C4-2B (cell line): ENCODE measurements at regions not wholly inside any gene's neighbourhood (a gene's known extent, or its start where the extent isn't known, plus 50 kb on each side); places are given as distances from the start of the nearest gene placed in this dataset.

ENCODE experiments used
- CTCF ChIP-seq: fragments of 450-650 bp; conservative IDR thresholded peaks from 2 replicates; pipeline ENCODE4 v1.5.1; 2017; ENCODE audit warnings: mild to moderate bottlenecking
- ZFX ChIP-seq: fragments of 450-650 bp; IDR thresholded peaks from 2 replicates; pipeline ENCODE4 v1.6.1; 2017

GRCh38 chr4:184933311-184933710 is 85.0 kb upstream of the HELT start:
- TF ChIP-seq CTCF, result no peak
- TF ChIP-seq ZFX, result no peak
